Mesenchymal stem cell (in vitro differentiated cells and primary cell): ENCODE measurements at regions not wholly inside any gene's neighbourhood (a gene's known extent, or its start where the extent isn't known, plus 50 kb on each side); places are given as distances from the start of the nearest gene placed in this dataset.

Experiments used
- DNase-seq: peaks from one replicate; pipeline ENCODE4 v3.0.0-alpha.2; 2013
- H2AFZ ChIP-seq: one replicate; pipeline ENCODE4 v1.6.1; 2013; ENCODE audit warnings: low read depth, mild to moderate bottlenecking, control low read depth, inconsistent platforms, low read length, moderate library complexity
- H2AK5ac ChIP-seq: 2 replicates; pipeline ENCODE4 v1.6.1; 2013; ENCODE audit warnings: low read length, moderate library complexity, mild to moderate bottlenecking, inconsistent platforms; ENCODE audit not compliant: severe bottlenecking
- H2BK120ac ChIP-seq: one replicate; pipeline ENCODE4 v1.6.1; 2013; ENCODE audit warnings: low read depth, mild to moderate bottlenecking, inconsistent platforms, low read length, moderate library complexity
- H2BK12ac ChIP-seq, 2 experiments: one replicate each; pipeline ENCODE4 v1.6.1; 2013; ENCODE audit warnings: inconsistent platforms in 2 of 2, low read length in 2 of 2, mild to moderate bottlenecking in 2 of 2, moderate library complexity in 2 of 2, control low read depth in 1 of 2
- H2BK15ac ChIP-seq: one replicate; pipeline ENCODE4 v1.6.1; 2013; ENCODE audit warnings: mild to moderate bottlenecking, low read depth, inconsistent platforms; ENCODE audit not compliant: poor library complexity, severe bottlenecking
- H2BK5ac ChIP-seq: 2 replicates; pipeline ENCODE4 v1.6.1; 2013; ENCODE audit warnings: low read depth, mild to moderate bottlenecking, low read length, control low read depth, inconsistent platforms; ENCODE audit not compliant: poor library complexity, severe bottlenecking
- H3K14ac ChIP-seq, 2 experiments: one replicate each; pipeline ENCODE4 v1.6.1; 2013; ENCODE audit warnings: inconsistent platforms in 2 of 2, low read length in 2 of 2, control low read depth in 1 of 2, mild to moderate bottlenecking in 1 of 2, moderate library complexity in 1 of 2
- H3K18ac ChIP-seq, 2 experiments: one replicate each; pipeline ENCODE4 v1.6.1; 2013; ENCODE audit warnings: inconsistent platforms in 2 of 2, low read length in 2 of 2, control low read depth in 1 of 2, low read depth in 1 of 2, mild to moderate bottlenecking in 1 of 2
- H3K23ac ChIP-seq, 2 experiments: one replicate each; pipeline ENCODE4 v1.6.1; 2013; ENCODE audit warnings: inconsistent platforms in 2 of 2, low read length in 2 of 2, mild to moderate bottlenecking in 2 of 2, moderate library complexity in 2 of 2, control low read depth in 1 of 2
- H3K27ac ChIP-seq: 2 replicates; pipeline ENCODE4 v1.5.1; 2013; ENCODE audit warnings: mild to moderate bottlenecking, moderate library complexity, low read length, control low read depth, inconsistent platforms; ENCODE audit not compliant: poor library complexity, severe bottlenecking
- H3K27me3 ChIP-seq, 2 experiments: 2 replicates each; pipeline versions ENCODE4 v1.6.1 to v1.7.0; 2013; ENCODE audit warnings: low read length in 2 of 2, mild to moderate bottlenecking in 2 of 2, moderate library complexity in 2 of 2, control low read depth in 1 of 2, inconsistent platforms in 1 of 2; ENCODE audit not compliant: control insufficient read depth in 1 of 2, insufficient read depth in 1 of 2
- H3K36me3 ChIP-seq, 2 experiments: 2 replicates each; pipeline versions ENCODE4 v1.6.1 to v1.7.0; 2013; ENCODE audit warnings: low read length in 2 of 2, control low read depth in 1 of 2, inconsistent platforms in 1 of 2, low read depth in 1 of 2, mild to moderate bottlenecking in 1 of 2; ENCODE audit not compliant: insufficient read depth in 2 of 2, control insufficient read depth in 1 of 2
- H3K4ac ChIP-seq, 2 experiments: one replicate each; pipeline ENCODE4 v1.6.1; 2013; ENCODE audit warnings: inconsistent platforms in 2 of 2, low read length in 2 of 2, mild to moderate bottlenecking in 2 of 2, moderate library complexity in 2 of 2, control low read depth in 1 of 2, low read depth in 1 of 2
- H3K4me1 ChIP-seq: 2 replicates; pipeline ENCODE4 v1.6.1; 2013; ENCODE audit warnings: low read depth, low read length, control low read depth; ENCODE audit not compliant: control insufficient read depth, insufficient read depth
- H3K4me2 ChIP-seq: 2 replicates; pipeline ENCODE4 v1.6.1; 2013; ENCODE audit warnings: low read length, mild to moderate bottlenecking, inconsistent platforms; ENCODE audit not compliant: poor library complexity, severe bottlenecking
- H3K4me3 ChIP-seq, 2 experiments: 2 replicates each; pipeline versions ENCODE4 v1.5.1 to v1.7.0; 2013; ENCODE audit warnings: low read length in 2 of 2, mild to moderate bottlenecking in 2 of 2, control low read depth in 1 of 2, low read depth in 1 of 2; ENCODE audit not compliant: insufficient read depth in 1 of 2
- H3K79me1 ChIP-seq: replicated peaks from 2 replicates; pipeline ENCODE4 v1.6.1; 2013; ENCODE audit warnings: mild to moderate bottlenecking, control low read depth, low read length, inconsistent platforms; ENCODE audit not compliant: poor library complexity, severe bottlenecking
- H3K9ac ChIP-seq: 2 replicates; pipeline ENCODE4 v1.7.0; 2013; ENCODE audit warnings: mild to moderate bottlenecking, low read length, moderate library complexity
- H3K9me3 ChIP-seq: 2 replicates; pipeline ENCODE4 v1.7.0; 2013; ENCODE audit warnings: mild to moderate bottlenecking, low read length; ENCODE audit not compliant: control insufficient read depth
- H4K8ac ChIP-seq: one replicate; pipeline ENCODE4 v1.6.1; 2013; ENCODE audit warnings: inconsistent platforms, mild to moderate bottlenecking, low read length, moderate library complexity
- H4K91ac ChIP-seq: one replicate; pipeline ENCODE4 v1.6.1; 2013; ENCODE audit warnings: mild to moderate bottlenecking, low read length, inconsistent platforms
- WGBS: methylation state at CpG from one replicate; pipeline ENCODE4 v1.1.7; 2013; ENCODE audit warnings: mixed read lengths; 5-methylcytosine and 5-hydroxymethylcytosine counted together

DNA sequence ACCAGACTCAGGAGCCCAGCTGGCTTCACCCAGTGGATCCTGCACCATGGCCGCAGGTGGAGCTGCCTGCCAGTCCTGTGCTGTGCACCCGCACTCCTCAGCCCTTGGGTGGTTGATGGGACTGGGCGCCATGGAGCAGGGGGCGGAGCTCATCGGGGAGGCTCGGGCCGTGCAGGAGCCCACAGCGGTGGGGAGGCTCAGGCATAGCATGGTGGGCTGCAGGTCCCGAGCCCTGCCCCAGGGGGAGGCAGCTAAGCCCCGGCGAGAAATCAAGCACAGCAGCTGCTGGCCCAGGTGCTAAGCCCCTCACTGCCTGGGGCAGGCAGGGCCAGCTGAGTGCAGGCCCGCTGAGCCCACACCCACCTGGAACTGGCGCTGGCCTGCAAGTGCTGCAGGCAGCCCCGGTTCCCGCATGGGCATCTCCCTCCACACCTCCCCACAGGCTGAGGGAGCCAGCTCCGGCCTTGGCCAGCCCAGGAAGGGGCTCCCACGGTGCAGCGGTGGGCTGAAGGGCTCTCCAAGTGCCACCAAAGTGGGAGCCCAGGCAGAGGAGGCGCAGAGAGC, 464.1 kb upstream of the DIPK2B start:
- Histone ChIP-seq H2BK12ac (no peak overlapping the region), H3K4me3 (no peak overlapping the region), H4K91ac (no peak overlapping the region), H3K79me1 (no peaks in the 10 kb centered on the region), H2BK5ac (no peak overlapping the region), H3K18ac (no peak overlapping the region), H3K27ac (no peak overlapping the region), H2BK15ac (no peak overlapping the region), H3K4ac (no peak overlapping the region), H3K9me3 (no peaks in the 10 kb centered on the region), H3K14ac (no peak overlapping the region), H2BK120ac (no peak overlapping the region), H3K23ac (no peak overlapping the region), H4K8ac (no peak overlapping the region), H3K4me2 (no peak overlapping the region), H3K27me3 (peaks cover 0 to 8% of the 10 kb centered on the region in 2 experiments), H3K9ac (no peak overlapping the region), H3K36me3 (no peaks in the 10 kb centered on the region), H2AK5ac (no peak overlapping the region), H2AFZ (no peak overlapping the region), H3K4me1 (no peaks in the 10 kb centered on the region)
- 85% methylated on average over 10 of the region's 19 CpGs for WGBS
- DNase-seq: no peak

DNA sequence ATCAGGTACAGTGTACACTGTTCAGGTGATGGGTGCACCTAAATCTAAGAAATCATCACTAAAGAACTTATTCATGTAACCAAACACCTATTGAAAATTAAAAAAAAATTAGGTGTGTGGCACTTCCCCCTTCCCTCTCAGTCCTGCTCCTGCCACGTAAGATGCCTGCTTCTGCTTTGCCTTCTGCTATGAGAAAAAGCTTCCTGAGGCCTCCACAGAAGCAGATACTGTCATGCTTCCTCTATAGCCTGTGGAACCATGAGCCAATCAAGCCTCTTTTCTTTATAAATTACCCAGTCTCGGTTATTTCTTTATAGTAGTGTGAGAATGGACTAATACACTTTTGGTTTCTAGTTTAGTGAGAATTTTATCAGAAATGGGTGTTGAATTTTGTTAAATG, 459.8 kb upstream of the DIPK2B start:
- no peak overlapping the region for H2BK12ac ChIP-seq
- WGBS: 100% methylated on average over 1 of the region's 2 CpGs
- H3K9ac ChIP-seq: no peak overlapping the region
- no peak overlapping the region for H2BK120ac ChIP-seq
- H3K36me3 ChIP-seq: no peaks in the 10 kb centered on the region
- H3K4ac ChIP-seq: no peak overlapping the region
- no peaks in the 10 kb centered on the region for H3K4me1 ChIP-seq
- DNase-seq: no peak
- peaks cover 0 to 12% of the 10 kb centered on the region in 2 experiments for H3K27me3 ChIP-seq
- no peak overlapping the region for H4K8ac ChIP-seq
- no peak overlapping the region for H2BK5ac ChIP-seq
- no peak overlapping the region for H4K91ac ChIP-seq
- no peak overlapping the region for H3K14ac ChIP-seq
- no peak overlapping the region for H3K4me3 ChIP-seq
- H2AFZ ChIP-seq: no peak overlapping the region
- no peak overlapping the region for H3K23ac ChIP-seq
- H2AK5ac ChIP-seq: no peak overlapping the region
- no peak overlapping the region for H3K27ac ChIP-seq
- H3K4me2 ChIP-seq: no peak overlapping the region
- H3K18ac ChIP-seq: no peak overlapping the region
- no peak overlapping the region for H2BK15ac ChIP-seq
- peaks cover 8% of the 10 kb centered on the region for H3K9me3 ChIP-seq
- no peaks in the 10 kb centered on the region for H3K79me1 ChIP-seq

DNA sequence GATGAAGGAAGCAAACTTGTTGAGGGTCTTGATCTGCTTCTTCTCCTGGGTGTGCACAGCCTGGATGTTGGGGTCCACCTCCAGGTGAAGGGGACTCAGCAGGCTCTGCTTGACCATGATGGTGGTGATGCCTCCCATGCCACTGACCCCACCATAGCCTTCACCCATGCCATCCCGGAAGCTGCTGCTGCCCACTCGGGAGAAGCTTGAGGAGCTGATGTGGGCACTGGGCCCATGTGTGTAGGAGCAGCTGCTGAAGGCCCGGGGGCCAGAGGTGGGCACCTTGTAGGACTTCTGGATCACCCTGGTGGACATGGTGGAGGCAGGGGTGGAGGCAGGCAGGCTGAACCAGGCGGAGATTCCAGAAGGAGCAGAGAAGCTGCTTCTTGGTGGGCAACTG, 432.7 kb upstream of the DIPK2B start:
- Histone ChIP-seq H2BK120ac (no peak overlapping the region), H3K14ac (no peak overlapping the region), H3K9me3 (peaks cover 20% of the 10 kb centered on the region), H4K8ac (no peak overlapping the region), H3K4me3 (no peak overlapping the region), H3K4ac (no peak overlapping the region), H4K91ac (no peak overlapping the region), H3K18ac (no peak overlapping the region), H3K79me1 (no peaks in the 10 kb centered on the region), H3K4me2 (no peak overlapping the region), H2AFZ (no peak overlapping the region), H3K9ac (no peak overlapping the region), H3K23ac (no peak overlapping the region), H2BK5ac (no peak overlapping the region), H3K36me3 (no peaks in the 10 kb centered on the region), H3K27me3 (no peaks in the 10 kb centered on the region), H3K4me1 (no peaks in the 10 kb centered on the region), H2AK5ac (no peak overlapping the region), H3K27ac (no peak overlapping the region), H2BK12ac (no peak overlapping the region), H2BK15ac (no peak overlapping the region)
- no peak for DNase-seq
- 100% methylated on average over 1 of the region's 4 CpGs for WGBS

DNA sequence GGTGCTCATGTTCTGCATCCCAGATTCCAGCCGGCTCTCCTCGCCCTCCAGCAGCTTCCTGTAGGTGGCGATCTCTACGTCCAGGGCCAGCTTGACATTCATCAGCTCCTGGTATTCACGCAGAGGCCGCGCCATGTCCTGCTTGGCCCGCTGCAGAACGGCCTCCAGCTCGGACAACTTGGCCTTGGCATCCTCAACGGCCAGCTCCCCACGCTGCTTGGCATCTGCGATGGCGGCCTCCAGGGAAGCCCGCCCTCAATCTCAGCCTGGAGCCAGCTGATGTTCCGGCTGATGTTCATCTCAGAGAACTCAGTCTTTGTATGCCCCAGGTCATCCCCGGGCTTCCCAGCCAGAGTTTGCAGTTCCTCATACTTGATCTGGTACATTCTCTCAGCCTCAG, 431.8 kb upstream of the DIPK2B start:
- Histone ChIP-seq H2AK5ac (no peak overlapping the region), H2BK12ac (no peak overlapping the region), H3K36me3 (no peaks in the 10 kb centered on the region), H3K4ac (no peak overlapping the region), H3K14ac (no peak overlapping the region), H3K18ac (no peak overlapping the region), H3K27ac (no peak overlapping the region), H3K4me2 (no peak overlapping the region), H3K23ac (no peak overlapping the region), H2BK5ac (no peak overlapping the region), H4K8ac (no peak overlapping the region), H3K27me3 (no peaks in the 10 kb centered on the region), H3K9ac (no peak overlapping the region), H3K79me1 (no peaks in the 10 kb centered on the region), H2AFZ (no peak overlapping the region), H4K91ac (no peak overlapping the region), H2BK120ac (no peak overlapping the region), H3K4me3 (no peak overlapping the region), H2BK15ac (no peak overlapping the region), H3K9me3 (peaks cover 20% of the 10 kb centered on the region), H3K4me1 (no peaks in the 10 kb centered on the region)
- no peak for DNase-seq
- 97% methylated on average over 17 of the region's 17 CpGs for WGBS
